ENCODE measurements at regions not wholly inside any gene's neighbourhood (a gene's known extent, or its start where the extent isn't known, plus 50 kb on each side); places are given as distances from the start of the nearest gene placed in this dataset.

DNA sequence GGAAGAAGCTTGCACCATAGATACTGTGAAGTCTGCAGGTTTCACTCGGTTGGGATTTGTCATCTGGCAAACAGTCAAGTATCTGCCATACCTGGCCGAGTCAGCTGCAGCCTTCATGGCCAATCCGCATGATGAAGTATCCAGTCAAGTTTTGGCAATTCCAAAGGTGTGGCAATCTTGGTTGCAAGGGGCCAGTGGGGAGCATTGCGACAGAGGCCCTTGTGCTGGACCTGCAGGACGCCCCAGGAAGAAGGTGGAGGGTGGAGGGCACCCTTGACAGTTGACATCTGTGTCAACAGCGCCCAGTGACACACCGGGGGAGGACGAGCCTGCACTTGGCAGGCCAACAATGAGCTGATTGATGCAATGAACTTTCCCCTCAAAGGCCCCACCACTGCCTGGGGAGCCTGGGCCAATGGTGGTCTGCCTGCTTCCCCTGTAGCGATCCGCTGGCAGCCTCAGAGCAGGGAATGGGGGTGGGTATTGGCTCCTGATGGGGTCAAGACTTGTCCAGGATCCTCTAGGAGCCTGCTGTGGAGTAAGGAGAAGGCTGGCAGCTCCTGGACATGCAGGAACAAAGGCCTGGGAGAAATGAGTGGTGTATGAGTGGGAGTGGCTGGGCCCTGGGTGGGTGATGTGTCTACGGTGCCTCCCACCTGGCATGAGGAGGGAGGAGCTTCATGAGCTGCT lies 122.8 kb upstream of the PITX1 start (continued):
- TF ChIP-seq SMC3 (IDR thresholded peaks at IDR 0.05; ENCODE audit: low read length) = peak; percentile 22; the same call in 1 of the 2 replicates
- peak; percentile 43; the same call in 1 of the 2 replicates for TF ChIP-seq FOSL1 (CRISPR knock-in tag; IDR thresholded peaks at IDR 0.05; ENCODE audit: borderline replicate concordance)
- peak; percentile 22; the same call in 1 of the 2 replicates for TF ChIP-seq ETV6 (CRISPR knock-in tag; conservative IDR thresholded peaks at IDR 0.05)
- no peak for TF ChIP-seq U2AF1 (optimal IDR thresholded peaks at IDR 0.05; ENCODE audit: low read depth, low read length)
- peak; percentile 90 for TF ChIP-seq ETV5 (CRISPR knock-in tag; IDR thresholded peaks at IDR 0.05; ENCODE audit: borderline replicate concordance)
- TF ChIP-seq ZNF790 (CRISPR knock-in tag; IDR thresholded peaks at IDR 0.05; ENCODE audit: borderline replicate concordance) = peak; percentile 76; the same call in 1 of the 2 replicates
- TF ChIP-seq ZNF737 (CRISPR knock-in tag; IDR thresholded peaks at IDR 0.05; ENCODE audit: borderline replicate concordance) = no peak
- no peak for TF ChIP-seq SP2 (CRISPR knock-in tag; IDR thresholded peaks at IDR 0.05)
- TF ChIP-seq ZNF768 (CRISPR knock-in tag; IDR thresholded peaks at IDR 0.05) = peak; percentile 50; the same call in 1 of the 2 replicates
- peak; percentile 99 for TF ChIP-seq CEBPG (CRISPR knock-in tag; IDR thresholded peaks at IDR 0.05)
- peak; percentile 97 for TF ChIP-seq NCOA2 (CRISPR knock-in tag; IDR thresholded peaks at IDR 0.05)
- peak; percentile 87 for TF ChIP-seq ZNF350 (CRISPR knock-in tag; IDR thresholded peaks at IDR 0.05; ENCODE audit: borderline replicate concordance, low read depth)
- TF ChIP-seq, protein P1, sequence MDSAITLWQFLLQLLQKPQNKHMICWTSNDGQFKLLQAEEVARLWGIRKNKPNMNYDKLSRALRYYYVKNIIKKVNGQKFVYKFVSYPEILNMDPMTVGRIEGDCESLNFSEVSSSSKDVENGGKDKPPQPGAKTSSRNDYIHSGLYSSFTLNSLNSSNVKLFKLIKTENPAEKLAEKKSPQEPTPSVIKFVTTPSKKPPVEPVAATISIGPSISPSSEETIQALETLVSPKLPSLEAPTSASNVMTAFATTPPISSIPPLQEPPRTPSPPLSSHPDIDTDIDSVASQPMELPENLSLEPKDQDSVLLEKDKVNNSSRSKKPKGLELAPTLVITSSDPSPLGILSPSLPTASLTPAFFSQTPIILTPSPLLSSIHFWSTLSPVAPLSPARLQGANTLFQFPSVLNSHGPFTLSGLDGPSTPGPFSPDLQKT (CRISPR knock-in tag; IDR thresholded peaks at IDR 0.05; ENCODE audit: borderline replicate concordance) = no peak
- TF ChIP-seq, protein P2, sequence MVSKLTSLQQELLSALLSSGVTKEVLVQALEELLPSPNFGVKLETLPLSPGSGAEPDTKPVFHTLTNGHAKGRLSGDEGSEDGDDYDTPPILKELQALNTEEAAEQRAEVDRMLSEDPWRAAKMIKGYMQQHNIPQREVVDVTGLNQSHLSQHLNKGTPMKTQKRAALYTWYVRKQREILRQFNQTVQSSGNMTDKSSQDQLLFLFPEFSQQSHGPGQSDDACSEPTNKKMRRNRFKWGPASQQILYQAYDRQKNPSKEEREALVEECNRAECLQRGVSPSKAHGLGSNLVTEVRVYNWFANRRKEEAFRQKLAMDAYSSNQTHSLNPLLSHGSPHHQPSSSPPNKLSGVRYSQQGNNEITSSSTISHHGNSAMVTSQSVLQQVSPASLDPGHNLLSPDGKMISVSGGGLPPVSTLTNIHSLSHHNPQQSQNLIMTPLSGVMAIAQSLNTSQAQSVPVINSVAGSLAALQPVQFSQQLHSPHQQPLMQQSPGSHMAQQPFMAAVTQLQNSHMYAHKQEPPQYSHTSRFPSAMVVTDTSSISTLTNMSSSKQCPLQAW (CRISPR knock-in tag; IDR thresholded peaks at IDR 0.05) = peak; percentile 81
- TF ChIP-seq, protein P3, sequence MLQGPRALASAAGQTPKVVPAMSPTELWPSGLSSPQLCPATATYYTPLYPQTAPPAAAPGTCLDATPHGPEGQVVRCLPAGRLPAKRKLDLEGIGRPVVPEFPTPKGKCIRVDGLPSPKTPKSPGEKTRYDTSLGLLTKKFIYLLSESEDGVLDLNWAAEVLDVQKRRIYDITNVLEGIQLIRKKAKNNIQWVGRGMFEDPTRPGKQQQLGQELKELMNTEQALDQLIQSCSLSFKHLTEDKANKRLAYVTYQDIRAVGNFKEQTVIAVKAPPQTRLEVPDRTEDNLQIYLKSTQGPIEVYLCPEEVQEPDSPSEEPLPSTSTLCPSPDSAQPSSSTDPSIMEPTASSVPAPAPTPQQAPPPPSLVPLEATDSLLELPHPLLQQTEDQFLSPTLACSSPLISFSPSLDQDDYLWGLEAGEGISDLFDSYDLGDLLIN (CRISPR knock-in tag; IDR thresholded peaks at IDR 0.05; ENCODE audit: borderline replicate concordance) = no peak
- peak; percentile 70 for TF ChIP-seq HNRNPH1 (optimal IDR thresholded peaks at IDR 0.05; ENCODE audit: low read depth, low read length)
- TF ChIP-seq ARNT2 (CRISPR knock-in tag; IDR thresholded peaks at IDR 0.05; ENCODE audit: low read depth) = peak; percentile 32; the same call in 1 of the 2 replicates
- peak; percentile 84 for TF ChIP-seq POGZ (CRISPR knock-in tag; IDR thresholded peaks at IDR 0.05)
- TF ChIP-seq SMARCE1 (IDR thresholded peaks at IDR 0.05; ENCODE audit: borderline replicate concordance) = no peak
- no peak for TF ChIP-seq ZNF781 (CRISPR knock-in tag; IDR thresholded peaks at IDR 0.05; ENCODE audit: borderline replicate concordance, not compliant biosample characterization)
- no peak for TF ChIP-seq NONO (IDR thresholded peaks at IDR 0.05)
- peak; percentile 90 for TF ChIP-seq NONO (CRISPR knock-in tag; conservative IDR thresholded peaks at IDR 0.05)
- TF ChIP-seq, protein P4, sequence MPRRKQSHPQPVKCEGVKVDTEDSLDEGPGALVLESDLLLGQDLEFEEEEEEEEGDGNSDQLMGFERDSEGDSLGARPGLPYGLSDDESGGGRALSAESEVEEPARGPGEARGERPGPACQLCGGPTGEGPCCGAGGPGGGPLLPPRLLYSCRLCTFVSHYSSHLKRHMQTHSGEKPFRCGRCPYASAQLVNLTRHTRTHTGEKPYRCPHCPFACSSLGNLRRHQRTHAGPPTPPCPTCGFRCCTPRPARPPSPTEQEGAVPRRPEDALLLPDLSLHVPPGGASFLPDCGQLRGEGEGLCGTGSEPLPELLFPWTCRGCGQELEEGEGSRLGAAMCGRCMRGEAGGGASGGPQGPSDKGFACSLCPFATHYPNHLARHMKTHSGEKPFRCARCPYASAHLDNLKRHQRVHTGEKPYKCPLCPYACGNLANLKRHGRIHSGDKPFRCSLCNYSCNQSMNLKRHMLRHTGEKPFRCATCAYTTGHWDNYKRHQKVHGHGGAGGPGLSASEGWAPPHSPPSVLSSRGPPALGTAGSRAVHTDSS (CRISPR knock-in tag; conservative IDR thresholded peaks at IDR 0.05) = no peak
- peak; percentile 84; the same call in 1 of the 2 replicates for TF ChIP-seq HMG20A (CRISPR knock-in tag; IDR thresholded peaks at IDR 0.05; ENCODE audit: borderline replicate concordance)
- TF ChIP-seq BORCS8-MEF2B (CRISPR knock-in tag; IDR thresholded peaks at IDR 0.05) = no peak; the same call in 1 of the 2 replicates
- TF ChIP-seq MZF1 (CRISPR knock-in tag; IDR thresholded peaks at IDR 0.05; ENCODE audit: borderline replicate concordance) = no peak
- peak; percentile 100 for TF ChIP-seq MEIS2 (CRISPR knock-in tag; IDR thresholded peaks at IDR 0.05)

All from HepG2 (cell line).